Liver (tissue), 8 donors: ENCODE measurements at regions not wholly inside any gene's neighbourhood (a gene's known extent, or its start where the extent isn't known, plus 50 kb on each side); places are given as distances from the start of the nearest gene placed in this dataset.

ENCODE experiments used
- DNase-seq: peaks from one replicate; pipeline ENCODE4 v3.0.0-alpha.2; 2017; ENCODE audit warnings: low spot score
- H3K27ac ChIP-seq, 2 donors: one replicate each; pipeline ENCODE4 v1.7.0; 2013; ENCODE audit warnings: inconsistent platforms in 2 of 2, low read length in 2 of 2, control low read depth in 1 of 2, low read depth in 1 of 2, mild to moderate bottlenecking in 1 of 2
- H3K27me3 ChIP-seq, 4 donors: one replicate each; pipeline versions ENCODE4 v1.6.1 to v1.7.0; 2013; ENCODE audit warnings: low read length in 3 of 4, inconsistent platforms in 1 of 4, mild to moderate bottlenecking in 1 of 4, moderate library complexity in 1 of 4; ENCODE audit not compliant: control insufficient read depth in 4 of 4, insufficient read depth in 4 of 4
- H3K36me3 ChIP-seq, 4 donors: one replicate each; pipeline versions ENCODE4 v1.6.1 to v1.7.0; 2013; ENCODE audit warnings: low read length in 3 of 4, mild to moderate bottlenecking in 3 of 4, low read depth in 1 of 4, moderate library complexity in 1 of 4; ENCODE audit not compliant: control insufficient read depth in 4 of 4, insufficient read depth in 3 of 4
- H3K4me1 ChIP-seq, 4 donors: one replicate each; pipeline versions ENCODE4 v1.6.1 to v1.7.0; 2013; ENCODE audit warnings: low read length in 3 of 4, mild to moderate bottlenecking in 3 of 4, moderate library complexity in 1 of 4; ENCODE audit not compliant: control insufficient read depth in 4 of 4, insufficient read depth in 4 of 4
- H3K4me3 ChIP-seq, 3 donors: one replicate each; pipeline versions ENCODE4 v1.6.1 to v1.7.0; 2013; ENCODE audit warnings: low read length in 3 of 3, control low read depth in 1 of 3, low read depth in 1 of 3, mild to moderate bottlenecking in 1 of 3
- H3K9ac ChIP-seq, 2 donors: one replicate each; pipeline ENCODE4 v1.7.0; 2013; ENCODE audit warnings: low read length in 2 of 2, mild to moderate bottlenecking in 2 of 2, moderate library complexity in 2 of 2, control low read depth in 1 of 2, low read depth in 1 of 2
- H3K9me3 ChIP-seq, 4 donors: one replicate each; pipeline versions ENCODE4 v1.6.1 to v1.7.0; 2013; ENCODE audit warnings: low read length in 3 of 4; ENCODE audit not compliant: control insufficient read depth in 4 of 4
- EGR1 ChIP-seq, 2 donors: IDR thresholded peaks; 2 replicates each; pipeline ENCODE4 v1.6.1; 2016 to 2018; ENCODE audit warnings: antibody characterized with exemption in 2 of 2, low read depth in 2 of 2
- FOXA1 ChIP-seq: IDR thresholded peaks from 2 replicates; pipeline ENCODE4 v1.6.1; 2016; ENCODE audit warnings: antibody characterized with exemption
- FOXA2 ChIP-seq: IDR thresholded peaks from 2 replicates; pipeline ENCODE4 v1.6.1; 2016; ENCODE audit warnings: antibody characterized with exemption
- GABPA ChIP-seq, 2 donors: IDR thresholded peaks in 1 of 2; conservative IDR thresholded peaks in 1 of 2; 2 replicates each; pipeline ENCODE4 v1.6.1; 2016; ENCODE audit warnings: antibody characterized with exemption in 2 of 2, mild to moderate bottlenecking in 1 of 2, moderate library complexity in 1 of 2
- HNF4A ChIP-seq, 2 donors: conservative IDR thresholded peaks; 2 replicates each; pipeline ENCODE4 v1.6.1; 2016; ENCODE audit warnings: antibody characterized with exemption in 2 of 2, mild to moderate bottlenecking in 2 of 2
- JUND ChIP-seq, 2 donors: IDR thresholded peaks; 2 replicates each; pipeline ENCODE4 v1.6.1; 2016; ENCODE audit warnings: antibody characterized with exemption in 2 of 2
- NR2F2 ChIP-seq: IDR thresholded peaks from 2 replicates; pipeline ENCODE4 v1.6.1; 2016; ENCODE audit warnings: antibody characterized with exemption
- RAD21 ChIP-seq, 2 donors: IDR thresholded peaks; 2 replicates each; pipeline ENCODE4 v1.6.1; 2016; ENCODE audit warnings: antibody characterized with exemption in 2 of 2, mild to moderate bottlenecking in 2 of 2
- REST ChIP-seq: IDR thresholded peaks from 2 replicates; pipeline ENCODE4 v1.6.1; 2016; ENCODE audit warnings: antibody characterized with exemption, mild to moderate bottlenecking
- RXRA ChIP-seq, 2 donors: IDR thresholded peaks; 2 replicates each; pipeline ENCODE4 v1.6.1; 2017 to 2018; ENCODE audit warnings: antibody characterized with exemption in 2 of 2, mild to moderate bottlenecking in 1 of 2
- YY1 ChIP-seq: IDR thresholded peaks from 2 replicates; pipeline ENCODE4 v1.6.1; 2016; ENCODE audit warnings: antibody characterized with exemption, mild to moderate bottlenecking
- WGBS: extraction: QIAGEN DNeasy Blood & Tissue Kit; methylation state at CpG from one replicate; pipeline ENCODE4 v1.1.7; 2013; 5-methylcytosine and 5-hydroxymethylcytosine counted together
- TF ChIP-seq, protein P1 (sequence below): IDR thresholded peaks from 2 replicates; pipeline ENCODE4 v1.6.1; 2016; ENCODE audit warnings: antibody characterized with exemption
- TF ChIP-seq, protein P2 (sequence below): fragments of 150-350 bp; IDR thresholded peaks from 2 replicates; pipeline ENCODE4 v1.5.1; 2017; ENCODE audit warnings: improper control_type of control experiment, low read depth, low read length; ENCODE audit not compliant: missing input control
- donor health status: healthy.
- donor health status: healthy.
- donor health status: healthy.
- donor health status: healthy.
- donor health status: healthy.

- Histone ChIP-seq H3K4me1 (no peaks in the 10 kb centered on the region), H3K36me3 (no peaks in the 10 kb centered on the region), H3K4me3 (no peak overlapping the region), H3K9ac (no peak overlapping the region), H3K27ac (no peak overlapping the region), H3K9me3 (no peaks in the 10 kb centered on the region), H3K27me3 (no peaks in the 10 kb centered on the region)
- no peak for TF ChIP-seq EGR1 (IDR thresholded peaks at IDR 0.05; ENCODE audit: low read depth in 2 of 2)
- TF ChIP-seq, protein P1, sequence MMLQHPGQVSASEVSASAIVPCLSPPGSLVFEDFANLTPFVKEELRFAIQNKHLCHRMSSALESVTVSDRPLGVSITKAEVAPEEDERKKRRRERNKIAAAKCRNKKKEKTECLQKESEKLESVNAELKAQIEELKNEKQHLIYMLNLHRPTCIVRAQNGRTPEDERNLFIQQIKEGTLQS: no peak
- TF ChIP-seq, protein P2, sequence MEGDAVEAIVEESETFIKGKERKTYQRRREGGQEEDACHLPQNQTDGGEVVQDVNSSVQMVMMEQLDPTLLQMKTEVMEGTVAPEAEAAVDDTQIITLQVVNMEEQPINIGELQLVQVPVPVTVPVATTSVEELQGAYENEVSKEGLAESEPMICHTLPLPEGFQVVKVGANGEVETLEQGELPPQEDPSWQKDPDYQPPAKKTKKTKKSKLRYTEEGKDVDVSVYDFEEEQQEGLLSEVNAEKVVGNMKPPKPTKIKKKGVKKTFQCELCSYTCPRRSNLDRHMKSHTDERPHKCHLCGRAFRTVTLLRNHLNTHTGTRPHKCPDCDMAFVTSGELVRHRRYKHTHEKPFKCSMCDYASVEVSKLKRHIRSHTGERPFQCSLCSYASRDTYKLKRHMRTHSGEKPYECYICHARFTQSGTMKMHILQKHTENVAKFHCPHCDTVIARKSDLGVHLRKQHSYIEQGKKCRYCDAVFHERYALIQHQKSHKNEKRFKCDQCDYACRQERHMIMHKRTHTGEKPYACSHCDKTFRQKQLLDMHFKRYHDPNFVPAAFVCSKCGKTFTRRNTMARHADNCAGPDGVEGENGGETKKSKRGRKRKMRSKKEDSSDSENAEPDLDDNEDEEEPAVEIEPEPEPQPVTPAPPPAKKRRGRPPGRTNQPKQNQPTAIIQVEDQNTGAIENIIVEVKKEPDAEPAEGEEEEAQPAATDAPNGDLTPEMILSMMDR: peak; percentile 65
- TF ChIP-seq FOXA2: no peak
- TF ChIP-seq RAD21 (IDR thresholded peaks at IDR 0.05): peak; percentile 87 to 89
- 20% methylated on average over 3 of the region's 3 CpGs for WGBS
- no peak for DNase-seq
These were observed 431.3 kb upstream of the ITGA1 start for GRCh38 chr5:52356311-52356918.

DNA sequence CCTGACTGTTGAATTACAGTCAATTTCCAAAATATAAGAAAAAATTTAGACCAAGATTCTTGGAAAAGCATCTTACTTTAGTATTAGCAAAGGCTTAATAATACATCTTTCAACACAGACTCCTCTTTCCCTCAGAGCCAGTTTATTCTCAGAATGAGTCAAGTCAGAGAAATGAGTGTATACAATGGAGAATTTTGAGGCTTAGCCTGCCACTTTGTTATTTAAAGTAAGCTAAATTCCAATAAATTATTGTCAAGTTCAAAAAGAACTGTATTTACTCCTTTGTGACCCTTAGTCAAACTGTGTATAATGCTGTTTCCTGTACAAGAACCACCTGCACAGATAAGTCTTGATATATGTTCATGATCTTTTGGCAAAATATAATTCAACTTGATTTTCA lies 428.5 kb upstream of the ITGA1 start:
- Histone ChIP-seq H3K27ac (no peak overlapping the region), H3K9ac (no peak overlapping the region), H3K4me3 (no peak overlapping the region), H3K9me3 (no peaks in the 10 kb centered on the region), H3K36me3 (no peaks in the 10 kb centered on the region), H3K27me3 (no peaks in the 10 kb centered on the region), H3K4me1 (no peaks in the 10 kb centered on the region)
- DNase-seq: no peak
- TF ChIP-seq EGR1 (IDR thresholded peaks at IDR 0.05; ENCODE audit: low read depth in 2 of 2): no peak

- H3K27me3 ChIP-seq: no peaks in the 10 kb centered on the region
- H3K4me1 ChIP-seq: no peaks in the 10 kb centered on the region
- TF ChIP-seq FOXA1: no peak
- TF ChIP-seq FOXA2: no peak
- no peak for TF ChIP-seq RAD21 (IDR thresholded peaks at IDR 0.05)
- no peak for TF ChIP-seq JUND (IDR thresholded peaks at IDR 0.05)
- no peak for TF ChIP-seq REST
- no peak for TF ChIP-seq EGR1 (IDR thresholded peaks at IDR 0.05; ENCODE audit: low read depth in 2 of 2)
- no peak for TF ChIP-seq YY1
- no peak for TF ChIP-seq HNF4A (conservative IDR thresholded peaks at IDR 0.05)
- TF ChIP-seq, protein P2: no peak
- no peak for TF ChIP-seq NR2F2
- no peak for TF ChIP-seq RXRA (IDR thresholded peaks at IDR 0.05)
- TF ChIP-seq GABPA (IDR thresholded peaks at IDR 0.05 in 1 of 2, conservative IDR thresholded peaks at IDR 0.05 in 1 of 2): no peak
- H3K4me3 ChIP-seq: no peak overlapping the region
- no peaks in the 10 kb centered on the region for H3K36me3 ChIP-seq
- 84% methylated on average over 1 of the region's 1 CpG for WGBS
- H3K27ac ChIP-seq: no peak overlapping the region
- H3K9me3 ChIP-seq: no peaks in the 10 kb centered on the region
- H3K9ac ChIP-seq: no peak overlapping the region
- no peak for DNase-seq
These were observed 426.7 kb upstream of the ITGA1 start for GRCh38 chr5:52360985-52361384.
